ENCODE measurements at regions not wholly inside any gene's neighbourhood (a gene's known extent, or its start where the extent isn't known, plus 50 kb on each side); places are given as distances from the start of the nearest gene placed in this dataset.

- Mint-ChIP-seq H3K27me3 (ENCODE audit: low read depth, poor library complexity) (peaks cover 22% of the 10 kb centered on the region), H3K27ac (no peak overlapping the region), H3K4me3 (no peak overlapping the region), H3K9me3 (no peaks in the 10 kb centered on the region), H3K4me1 (peaks cover 56% of the 10 kb centered on the region), H3K36me3 (ENCODE audit: low read depth) (no peaks in the 10 kb centered on the region)
- DNase-seq, result no peak
- no peak for TF ChIP-seq CTCF (IDR thresholded peaks at IDR 0.05)
These were observed 514.4 kb upstream of the PROK2 start for GRCh38 chr3:72299321-72299802.

DNA sequence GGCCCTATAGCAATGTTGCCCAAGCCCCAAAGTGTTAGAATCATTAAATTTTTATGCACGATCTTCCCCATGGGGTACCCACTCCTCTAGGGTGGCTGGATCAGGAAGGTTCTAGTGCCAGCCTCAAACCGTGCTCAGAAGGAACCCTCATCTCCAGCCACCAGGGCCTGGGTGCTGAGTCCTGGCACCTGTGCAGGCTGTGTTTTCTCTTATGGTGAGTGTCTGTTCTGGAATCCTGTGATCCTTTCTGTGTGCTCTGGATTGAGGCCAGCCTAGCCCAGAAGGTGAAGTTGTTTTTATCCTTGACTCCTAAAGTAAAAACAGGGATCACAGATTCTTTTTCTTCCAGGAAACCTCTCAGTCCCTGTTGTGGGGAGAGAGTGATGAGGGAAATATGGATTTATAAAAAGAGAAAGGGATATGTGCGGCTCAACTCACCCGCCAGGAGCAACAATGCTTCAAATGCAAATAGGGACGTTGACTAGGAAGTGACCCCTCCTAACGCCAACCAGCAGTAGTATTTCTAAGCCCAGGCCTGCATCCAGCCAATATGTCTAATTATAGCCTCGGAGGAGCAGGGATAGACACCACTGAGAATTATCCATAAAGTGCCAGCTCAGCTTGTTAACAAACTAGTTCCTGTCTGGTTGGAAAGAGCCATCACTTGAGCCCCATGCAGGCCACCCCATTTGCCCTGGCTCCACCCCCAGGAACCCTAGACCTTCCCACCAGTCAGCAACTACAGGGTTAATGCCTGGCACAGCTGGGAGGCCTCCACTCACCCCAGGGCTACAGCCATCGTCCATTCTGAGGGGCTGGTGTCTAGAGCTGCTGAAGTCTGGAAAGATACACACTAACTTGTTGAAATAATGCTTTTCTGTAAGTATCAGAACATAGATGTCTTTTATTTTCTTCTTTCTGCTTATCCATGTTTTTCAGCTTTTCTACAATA, 513.5 kb upstream of the PROK2 start:
- no peak for DNase-seq
- Mint-ChIP-seq H3K27ac (no peak overlapping the region), H3K27me3 (ENCODE audit: low read depth, poor library complexity) (peaks cover 15% of the 10 kb centered on the region), H3K4me1 (peaks cover 47% of the 10 kb centered on the region), H3K9me3 (no peaks in the 10 kb centered on the region), H3K36me3 (ENCODE audit: low read depth) (no peaks in the 10 kb centered on the region), H3K4me3 (no peak overlapping the region)
- TF ChIP-seq CTCF (IDR thresholded peaks at IDR 0.05), result no peak

DNA sequence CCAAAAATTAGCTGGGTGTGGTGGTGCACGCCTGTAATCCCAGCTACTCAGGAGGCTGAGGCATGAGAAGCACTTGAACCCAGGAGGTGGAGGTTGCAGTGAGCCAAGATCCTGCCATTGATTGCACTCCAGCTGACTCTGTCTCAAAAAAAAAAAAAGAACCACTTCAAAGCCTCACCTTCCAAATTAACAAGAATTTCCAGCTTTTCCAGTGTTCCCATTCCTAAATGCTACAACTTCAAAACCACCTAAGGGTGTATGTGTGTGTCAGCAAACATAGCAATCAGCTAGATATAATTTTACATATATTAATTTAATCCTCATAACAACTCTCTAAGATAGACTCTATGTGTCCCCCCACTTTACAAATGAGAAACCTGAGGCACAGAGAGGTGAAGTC, 512.5 kb upstream of the PROK2 start:
- TF ChIP-seq CTCF (IDR thresholded peaks at IDR 0.05), result no peak
- no peaks in the 10 kb centered on the region for H3K9me3 Mint-ChIP-seq
- no peak overlapping the region for H3K27ac Mint-ChIP-seq
- peaks cover 15% of the 10 kb centered on the region for H3K27me3 Mint-ChIP-seq (ENCODE audit: low read depth, poor library complexity)
- no peaks in the 10 kb centered on the region for H3K36me3 Mint-ChIP-seq (ENCODE audit: low read depth)
- no peak overlapping the region for H3K4me3 Mint-ChIP-seq
- no peak for DNase-seq
- peaks cover 45% of the 10 kb centered on the region for H3K4me1 Mint-ChIP-seq

GRCh38 chr3:72296477-72297111, 511.6 kb upstream of the PROK2 start:
- Mint-ChIP-seq H3K4me1 (peaks cover 39% of the 10 kb centered on the region), H3K4me3 (no peak overlapping the region), H3K27me3 (ENCODE audit: low read depth, poor library complexity) (peaks cover 15% of the 10 kb centered on the region), H3K9me3 (no peaks in the 10 kb centered on the region), H3K27ac (no peak overlapping the region), H3K36me3 (ENCODE audit: low read depth) (no peaks in the 10 kb centered on the region)
- no peak for DNase-seq
- no peak for TF ChIP-seq CTCF (IDR thresholded peaks at IDR 0.05)

GRCh38 chr3:72295962-72296450, 511.1 kb upstream of the PROK2 start:
- Mint-ChIP-seq H3K4me3 (no peak overlapping the region), H3K36me3 (ENCODE audit: low read depth) (no peaks in the 10 kb centered on the region), H3K27me3 (ENCODE audit: low read depth, poor library complexity) (peaks cover 15% of the 10 kb centered on the region), H3K4me1 (peaks cover 35% of the 10 kb centered on the region), H3K9me3 (no peaks in the 10 kb centered on the region), H3K27ac (no peak overlapping the region)
- TF ChIP-seq CTCF (IDR thresholded peaks at IDR 0.05), result no peak
- DNase-seq, result no peak
